Stimulated activated effector memory CD8-positive, alpha-beta T cell treated with anti-CD3 and anti-CD28 coated beads, Interleukin-12 subunit alpha, Interleukin-12 subunit beta, amount 100 ng/mL, for 72 hours (primary cell): ENCODE measurements at regions not wholly inside any gene's neighbourhood (a gene's known extent, or its start where the extent isn't known, plus 50 kb on each side); places are given as distances from the start of the nearest gene placed in this dataset.

Experiments
- ATAC-seq: fragments of 150-1000 bp; cut with Tn5 transposase; 2 replicates; pipeline ENCODE4 v1.10.0; 2021
- DNase-seq, 2 donors: peaks; one replicate each; pipeline ENCODE4 v3.0.0; 2021 to 2022; ENCODE audit warnings: low spot score in 2 of 2
- H3K27ac Mint-ChIP-seq: one replicate; pipeline ENCODE4 v1.8.0; 2022; ENCODE audit warnings: mild to moderate bottlenecking, mixed read lengths
- H3K36me3 Mint-ChIP-seq: one replicate; pipeline ENCODE4 v1.8.0; 2022; ENCODE audit warnings: mild to moderate bottlenecking, mixed read lengths
- H3K4me1 Mint-ChIP-seq: one replicate; pipeline ENCODE4 v1.8.0; 2022; ENCODE audit warnings: mixed read lengths
- H3K4me3 Mint-ChIP-seq: one replicate; pipeline ENCODE4 v1.8.0; 2022; ENCODE audit warnings: mild to moderate bottlenecking, mixed read lengths
- H3K9me3 Mint-ChIP-seq: one replicate; pipeline ENCODE4 v1.8.0; 2022; ENCODE audit warnings: mixed read lengths

- Mint-ChIP-seq H3K9me3 (no peaks in the 10 kb centered on the region), H3K27ac (no peak overlapping the region), H3K4me3 (no peak overlapping the region), H3K4me1 (no peaks in the 10 kb centered on the region), H3K36me3 (no peaks in the 10 kb centered on the region)
- DNase-seq (no peak), ATAC-seq (no peak)
These were observed 52.0 kb downstream of the OLIG1 start for GRCh38 chr21:33121715-33122475.

DNA sequence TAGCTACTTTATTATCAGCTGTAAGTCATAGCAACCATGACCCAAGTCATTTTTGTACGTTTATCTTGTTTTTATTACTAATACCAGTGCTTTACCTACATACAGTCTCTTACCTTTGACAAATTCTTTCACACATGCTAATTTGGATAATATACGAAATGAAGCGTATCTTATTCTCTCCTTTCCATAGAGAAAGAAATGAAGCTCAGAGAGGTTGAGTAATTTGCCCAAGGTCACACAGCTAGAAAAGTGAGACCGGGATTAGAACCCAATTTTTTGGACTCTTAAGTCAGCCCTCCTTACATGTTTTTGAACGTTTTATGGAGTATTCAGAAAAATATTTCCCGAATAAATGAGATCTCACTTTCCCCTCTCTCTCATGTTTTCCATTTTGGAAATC is 52.6 kb downstream of the OLIG1 start:
- no peak for ATAC-seq
- Mint-ChIP-seq H3K4me1 (peaks cover 6% of the 10 kb centered on the region), H3K4me3 (no peak overlapping the region), H3K36me3 (no peaks in the 10 kb centered on the region), H3K9me3 (no peaks in the 10 kb centered on the region), H3K27ac (no peak overlapping the region)
- no peak for DNase-seq

DNA sequence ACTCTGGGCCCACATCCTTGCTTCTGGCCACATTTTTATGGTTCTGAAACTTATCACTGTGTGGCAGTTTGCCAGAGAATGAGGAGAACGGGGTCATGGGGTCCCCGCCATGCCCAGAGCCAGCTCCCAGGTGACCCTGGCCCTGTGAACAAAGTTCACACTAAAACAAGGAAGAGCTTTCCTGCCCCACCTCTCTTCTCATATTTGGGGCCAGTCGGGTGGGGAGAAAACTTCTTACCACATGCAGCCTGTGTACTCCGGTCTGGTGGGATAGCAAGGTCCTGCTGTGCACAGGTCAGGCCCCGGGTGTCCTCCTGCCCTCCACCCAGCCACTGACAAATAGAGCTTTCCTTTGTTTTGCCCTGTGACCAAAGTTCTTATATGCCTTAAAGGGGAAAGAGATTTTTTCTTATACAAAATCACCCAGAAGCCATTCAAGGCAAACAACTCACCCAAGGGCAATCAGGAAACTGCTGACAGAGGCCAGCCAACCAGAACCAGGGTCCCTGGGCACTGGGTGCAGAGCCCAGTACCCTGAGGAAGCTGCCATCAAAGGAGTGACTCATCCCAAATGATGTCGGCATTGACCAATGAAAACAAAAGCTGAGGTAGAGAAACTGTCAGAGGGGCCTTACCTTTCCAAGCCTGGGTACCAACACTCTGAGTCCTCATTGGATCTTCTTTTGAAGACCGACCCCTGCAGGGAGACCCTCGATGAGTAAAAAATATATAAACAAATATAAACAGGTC is 53.6 kb downstream of the OLIG1 start:
- Mint-ChIP-seq H3K36me3 (no peaks in the 10 kb centered on the region), H3K4me3 (no peak overlapping the region), H3K4me1 (peaks cover 10% of the 10 kb centered on the region), H3K27ac (no peak overlapping the region), H3K9me3 (no peaks in the 10 kb centered on the region)
- ATAC-seq (no peak), DNase-seq (no peak)

DNA sequence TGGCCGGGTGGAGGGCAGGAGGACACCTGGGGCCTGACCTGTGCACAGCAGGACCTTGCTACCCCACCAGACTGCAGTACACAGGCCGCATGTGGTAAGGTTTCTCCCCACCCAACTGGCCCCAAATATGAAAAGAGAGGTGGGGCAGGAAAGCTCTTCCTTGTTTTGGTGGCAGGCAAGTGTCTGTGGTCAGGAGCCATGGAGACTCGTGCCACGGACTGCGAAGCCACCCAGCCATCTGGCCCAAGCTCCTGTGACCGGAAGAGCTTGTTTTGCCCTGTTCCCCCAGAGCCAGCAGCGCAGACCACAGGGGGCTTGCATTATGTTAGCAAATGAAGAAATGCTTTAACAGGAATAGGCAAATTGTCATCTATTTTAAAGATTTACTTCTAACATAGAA is 54.9 kb downstream of the OLIG1 start:
- peaks cover 10% of the 10 kb centered on the region for H3K4me1 Mint-ChIP-seq
- no peak overlapping the region for H3K4me3 Mint-ChIP-seq
- H3K36me3 Mint-ChIP-seq: no peaks in the 10 kb centered on the region
- ATAC-seq (no peak), DNase-seq (no peak)
- H3K9me3 Mint-ChIP-seq: no peaks in the 10 kb centered on the region
- no peak overlapping the region for H3K27ac Mint-ChIP-seq

- H3K9me3 Mint-ChIP-seq: no peaks in the 10 kb centered on the region
- H3K4me3 Mint-ChIP-seq: no peak overlapping the region
- ATAC-seq (no peak), DNase-seq (no peak)
- H3K27ac Mint-ChIP-seq: no peak overlapping the region
- peaks cover 10% of the 10 kb centered on the region for H3K4me1 Mint-ChIP-seq
- no peaks in the 10 kb centered on the region for H3K36me3 Mint-ChIP-seq
These were observed 55.9 kb downstream of the OLIG1 start for GRCh38 chr21:33125680-33126375.

GRCh38 chr21:33126569-33126968 is 56.6 kb downstream of the OLIG1 start:
- Mint-ChIP-seq H3K4me3 (no peak overlapping the region), H3K36me3 (no peaks in the 10 kb centered on the region), H3K4me1 (peaks cover 14% of the 10 kb centered on the region), H3K27ac (no peak overlapping the region), H3K9me3 (no peaks in the 10 kb centered on the region)
- no peak for ATAC-seq
- DNase-seq: no peak

GRCh38 chr21:33127154-33127867 is 57.4 kb downstream of the OLIG1 start:
- ATAC-seq: peak; percentile 78
- Mint-ChIP-seq H3K9me3 (no peaks in the 10 kb centered on the region), H3K4me3 (peak overlapping the region; percentile 32), H3K27ac (no peak overlapping the region), H3K36me3 (no peaks in the 10 kb centered on the region), H3K4me1 (peaks cover 16% of the 10 kb centered on the region)
- DNase-seq: peak; percentile 59 to 82

DNA sequence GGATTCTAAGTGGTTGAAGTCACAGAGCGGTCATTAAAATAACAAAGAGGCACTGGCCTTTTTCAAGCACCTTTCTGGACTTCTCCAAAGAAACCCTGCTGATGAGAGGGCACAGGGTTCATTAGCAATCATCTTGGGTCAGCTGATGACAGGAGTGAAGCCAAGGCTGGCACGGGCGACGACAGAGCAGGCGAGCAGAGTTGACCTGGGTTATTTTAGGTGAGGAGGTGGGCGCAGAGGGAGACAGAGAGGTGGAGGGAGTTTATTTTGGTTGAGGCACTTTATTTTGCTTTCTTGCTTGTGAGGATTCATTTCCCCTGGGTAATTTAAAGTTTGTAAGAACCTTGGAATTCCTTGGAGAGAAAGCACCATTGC is 57.9 kb downstream of the OLIG1 start:
- Mint-ChIP-seq H3K4me3 (no peak overlapping the region), H3K36me3 (no peaks in the 10 kb centered on the region), H3K4me1 (peaks cover 16% of the 10 kb centered on the region), H3K9me3 (no peaks in the 10 kb centered on the region), H3K27ac (no peak overlapping the region)
- ATAC-seq (no peak), DNase-seq (no peak)

DNA sequence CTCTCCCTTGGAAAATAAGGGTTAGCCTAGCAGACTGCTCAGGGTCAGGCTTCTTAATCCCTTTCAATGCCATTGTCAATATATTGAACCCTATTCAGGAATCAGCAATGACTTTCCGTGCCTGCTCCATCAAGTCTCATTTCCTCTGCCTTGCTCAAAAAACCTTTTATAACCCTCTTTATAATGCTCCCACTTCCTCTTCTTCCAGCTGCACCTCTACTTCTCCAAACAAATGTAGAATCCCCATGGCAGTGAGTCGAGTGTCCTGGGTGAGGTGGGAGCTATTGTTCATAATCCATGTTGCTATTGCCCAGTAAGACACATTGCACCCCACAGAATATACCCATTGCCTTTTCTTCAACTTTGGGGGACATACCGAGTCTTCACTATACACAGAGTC is 58.6 kb downstream of the OLIG1 start:
- Mint-ChIP-seq H3K27ac (no peak overlapping the region), H3K36me3 (no peaks in the 10 kb centered on the region), H3K4me3 (no peak overlapping the region), H3K4me1 (peaks cover 16% of the 10 kb centered on the region), H3K9me3 (no peaks in the 10 kb centered on the region)
- ATAC-seq (no peak), DNase-seq (no peak)

DNA sequence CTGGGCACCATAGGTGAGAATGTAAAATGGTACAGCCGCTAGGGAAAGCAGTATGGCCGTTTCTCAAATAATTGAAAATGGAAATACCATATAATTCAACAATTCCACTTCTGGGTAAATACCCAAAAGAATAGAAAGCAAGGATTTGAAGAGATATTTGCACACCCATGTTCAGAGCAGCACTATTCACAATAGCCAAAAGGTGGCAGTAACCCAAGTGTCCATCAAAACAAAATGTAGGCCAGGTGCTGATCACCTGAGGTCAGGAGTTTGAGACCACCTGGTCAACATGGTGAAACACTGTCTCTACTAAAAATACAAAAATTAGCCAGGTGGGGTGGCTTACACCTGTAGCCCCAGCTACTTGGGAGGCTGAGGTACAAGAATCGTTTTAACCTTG is 62.1 kb downstream of the OLIG1 start:
- H3K9me3 Mint-ChIP-seq: no peaks in the 10 kb centered on the region
- no peak for DNase-seq
- H3K27ac Mint-ChIP-seq: no peak overlapping the region
- no peaks in the 10 kb centered on the region for H3K36me3 Mint-ChIP-seq
- H3K4me1 Mint-ChIP-seq: peaks cover 15% of the 10 kb centered on the region
- H3K4me3 Mint-ChIP-seq: no peak overlapping the region
- no peak for ATAC-seq

DNA sequence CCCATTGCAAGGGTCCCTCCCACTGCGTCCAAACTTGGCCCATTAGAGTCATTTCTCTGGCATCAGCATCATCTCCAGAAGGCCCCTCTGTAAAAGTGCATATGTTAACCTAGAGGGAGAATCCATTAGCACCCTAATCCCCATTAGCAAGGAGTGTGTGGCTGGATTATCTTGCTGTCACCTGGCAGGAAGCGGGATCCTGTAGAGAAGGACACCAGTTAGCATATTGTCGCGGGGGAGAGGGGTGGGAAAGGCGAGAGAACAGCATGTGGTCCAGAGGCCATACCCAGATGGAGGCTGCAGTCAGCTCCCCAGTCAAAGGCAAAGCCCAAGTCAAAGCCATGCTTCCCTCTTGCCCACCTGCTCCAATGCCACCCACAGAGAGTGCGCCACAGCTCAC is 64.0 kb downstream of the OLIG1 start:
- no peak overlapping the region for H3K27ac Mint-ChIP-seq

GRCh38 chr21:33135925-33136324 is 66.0 kb downstream of the OLIG1 start:
- H3K27ac Mint-ChIP-seq: no peak overlapping the region
- peaks cover 6% of the 10 kb centered on the region for H3K4me1 Mint-ChIP-seq
- ATAC-seq (no peak), DNase-seq (no peak)
- H3K9me3 Mint-ChIP-seq: no peaks in the 10 kb centered on the region
- H3K4me3 Mint-ChIP-seq: no peak overlapping the region
- H3K36me3 Mint-ChIP-seq: no peaks in the 10 kb centered on the region

More for the DNA sequence above, 64.0 kb downstream of the OLIG1 start:
- no peak for DNase-seq
- peak; percentile 34 for ATAC-seq
- Mint-ChIP-seq H3K36me3 (no peaks in the 10 kb centered on the region), H3K9me3 (no peaks in the 10 kb centered on the region), H3K4me1 (peaks cover 6% of the 10 kb centered on the region), H3K4me3 (no peak overlapping the region)

- DNase-seq (no peak), ATAC-seq (no peak)
- H3K27ac Mint-ChIP-seq: no peak overlapping the region
- no peaks in the 10 kb centered on the region for H3K9me3 Mint-ChIP-seq
- no peaks in the 10 kb centered on the region for H3K36me3 Mint-ChIP-seq
- H3K4me1 Mint-ChIP-seq: no peaks in the 10 kb centered on the region
- no peak overlapping the region for H3K4me3 Mint-ChIP-seq
These were observed 67.0 kb downstream of the OLIG1 start for GRCh38 chr21:33136847-33137502.

DNA sequence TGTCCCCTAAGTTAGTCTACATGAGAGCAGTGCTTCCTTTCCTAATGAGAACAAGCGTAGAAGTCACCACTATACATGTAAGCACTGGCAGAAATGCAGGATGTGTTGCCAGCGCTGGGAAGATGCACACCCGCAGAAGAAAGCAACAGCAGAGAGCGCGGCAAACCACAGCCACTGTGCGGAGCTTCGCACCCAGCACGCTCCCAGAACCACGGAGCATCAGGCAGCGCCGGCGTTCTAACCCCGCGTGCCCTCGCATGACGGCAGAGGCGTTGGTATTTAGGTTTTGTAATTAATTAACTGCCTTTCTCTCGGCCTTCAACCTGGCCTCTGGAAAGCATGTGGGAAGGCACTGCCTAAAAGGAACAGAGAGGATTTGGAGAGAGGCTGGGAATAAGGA is 69.1 kb downstream of the OLIG1 start:
- no peaks in the 10 kb centered on the region for H3K9me3 Mint-ChIP-seq
- no peak overlapping the region for H3K27ac Mint-ChIP-seq
- no peaks in the 10 kb centered on the region for H3K4me1 Mint-ChIP-seq
- no peaks in the 10 kb centered on the region for H3K36me3 Mint-ChIP-seq
- ATAC-seq (no peak), DNase-seq (no peak)
- no peak overlapping the region for H3K4me3 Mint-ChIP-seq

- Mint-ChIP-seq H3K9me3 (no peaks in the 10 kb centered on the region), H3K4me1 (no peaks in the 10 kb centered on the region), H3K36me3 (no peaks in the 10 kb centered on the region), H3K27ac (no peak overlapping the region), H3K4me3 (no peak overlapping the region)
- DNase-seq (no peak), ATAC-seq (no peak)
These were observed 70.3 kb downstream of the OLIG1 start for GRCh38 chr21:33140288-33140687.
